Cerebellar cortex (tissue), 1 donor: ENCODE measurements at regions not wholly inside any gene's neighbourhood (a gene's known extent, or its start where the extent isn't known, plus 50 kb on each side); places are given as distances from the start of the nearest gene placed in this dataset.

Experiments used
- DNase-seq: peaks from one replicate; pipeline ENCODE4 v3.0.0-alpha.2; 2015; ENCODE audit warnings: low spot score

GRCh38 chr4:83852085-83852451 is 316.2 kb downstream of the GPAT3 start:
- DNase-seq: no peak

GRCh38 chr4:83851261-83852084 is 315.6 kb downstream of the GPAT3 start:
- DNase-seq: no peak

- DNase-seq: no peak
Observed at GRCh38 chr4:83850435-83850834, 314.5 kb downstream of the GPAT3 start.

- no peak for DNase-seq
Observed at GRCh38 chr4:83846193-83846830, 310.4 kb downstream of the GPAT3 start.

- DNase-seq: no peak
Observed at GRCh38 chr4:83839615-83840014, 303.7 kb downstream of the GPAT3 start.

- no peak for DNase-seq
Observed at GRCh38 chr4:83837614-83838308, 301.9 kb downstream of the GPAT3 start.

GRCh38 chr4:83833920-83834319 is 298.0 kb downstream of the GPAT3 start:
- no peak for DNase-seq

- DNase-seq: no peak
Observed at GRCh38 chr4:83832110-83832825, 296.4 kb downstream of the GPAT3 start.

GRCh38 chr4:83831588-83831987 is 295.7 kb downstream of the GPAT3 start:
- DNase-seq: no peak

- DNase-seq: no peak
Observed at GRCh38 chr4:83830138-83830888, 294.4 kb downstream of the GPAT3 start.

GRCh38 chr4:83828601-83829000 is 292.7 kb downstream of the GPAT3 start:
- DNase-seq: no peak

- DNase-seq: no peak
Observed at GRCh38 chr4:83821493-83821892, 285.6 kb downstream of the GPAT3 start.

GRCh38 chr4:83819582-83819981 is 283.7 kb downstream of the GPAT3 start:
- no peak for DNase-seq

- DNase-seq: no peak
Observed at GRCh38 chr4:83810428-83810827, 274.5 kb downstream of the GPAT3 start.

- no peak for DNase-seq
Observed at GRCh38 chr4:83809581-83809980, 273.7 kb downstream of the GPAT3 start.

- DNase-seq: no peak
Observed at GRCh38 chr4:83793481-83793880, 257.6 kb downstream of the GPAT3 start.

GRCh38 chr4:83785891-83786290 is 250.0 kb downstream of the GPAT3 start:
- DNase-seq: no peak

GRCh38 chr4:83783215-83783614 is 247.3 kb downstream of the GPAT3 start:
- DNase-seq: no peak

- DNase-seq: no peak
Observed at GRCh38 chr4:83782591-83782990, 246.7 kb downstream of the GPAT3 start.

- no peak for DNase-seq
Observed at GRCh38 chr4:83781434-83781833, 245.5 kb downstream of the GPAT3 start.

GRCh38 chr4:83780053-83780733 is 244.3 kb downstream of the GPAT3 start:
- DNase-seq: no peak
